K562 (cell line): ENCODE measurements at regions not wholly inside any gene's neighbourhood (a gene's known extent, or its start where the extent isn't known, plus 50 kb on each side); places are given as distances from the start of the nearest gene placed in this dataset.

ENCODE experiments used
- ATAC-seq: fragments of 200-7000 bp; cut with Tn5 transposase; 3 replicates; pipeline ENCODE4 v1.9.1; 2020; ENCODE audit warnings: moderate library complexity
- BruUV-seq: library from RNA; stranded (reverse); fragments of 400-500 nt; replicated peaks from 2 replicates; lab custom pipeline; 2021; lab: Mats Ljungman, UMichigan
- CTCF ChIA-PET: fragments of 300-600 bp; formaldehyde crosslinking; extraction: SDS; loops from one replicate; lab custom pipeline; 2021; ENCODE audit warnings: low intra/inter-chr PET ratio; lab: Yijun Ruan, JAX
- POLR2A ChIA-PET: fragments of 300-600, 350-650 bp; sonication (Branson Sonifier 250); formaldehyde crosslinking; extraction: SDS; loops from one replicate; lab custom pipeline; 2021; ENCODE audit warnings: antibody characterized with exemption, inconsistent platforms; lab: Yijun Ruan, JAX
- DNase-seq, 4 experiments: peaks; one replicate each; pipeline versions ENCODE4 v3.0.0 to v3.0.0-alpha.2; 2011 to 2018; ENCODE audit warnings: low spot score in 3 of 4, mixed read lengths in 3 of 4; ENCODE audit errors: extremely low read depth in 1 of 4
- FAIRE-seq: peaks from 2 replicates; lab custom pipeline; 2011; peaks lifted over from hg19 to GRCh38; lab: Jason Lieb, UNC
- H2AFZ ChIP-seq: 2 replicates; pipeline ENCODE4 v1.6.0; 2011; ENCODE audit warnings: low read depth, low read length, control low read depth, inconsistent platforms
- H3K27ac ChIP-seq: fragments of 200-600 bp; 3 replicates; pipeline ENCODE4 v1.8.0; 2011; ENCODE audit warnings: low read depth, mild to moderate bottlenecking, control low read depth, inconsistent platforms, low read length, moderate library complexity, mixed read lengths; ENCODE audit errors: extremely low read depth
- H3K27me3 ChIP-seq, 2 experiments: fragments of 300-600 bp in 1 of 2; 2 replicates in 1 of 2; 3 replicates in 1 of 2; pipeline versions ENCODE4 v1.6.0 to v1.8.0; 2011; ENCODE audit warnings: inconsistent platforms in 2 of 2, low read length in 2 of 2, mild to moderate bottlenecking in 1 of 2, mixed read lengths in 1 of 2, moderate library complexity in 1 of 2; ENCODE audit not compliant: control insufficient read depth in 2 of 2, insufficient read depth in 2 of 2
- H3K36me3 ChIP-seq: fragments of 300-600 bp; 3 replicates; pipeline ENCODE4 v1.8.0; 2011; ENCODE audit warnings: mild to moderate bottlenecking, low read length, inconsistent platforms; ENCODE audit not compliant: control insufficient read depth, insufficient read depth
- H3K4me1 ChIP-seq, 2 experiments: fragments of 200-600 bp in 1 of 2; replicated peaks in 1 of 2; 2 replicates in 1 of 2; 3 replicates in 1 of 2; pipeline versions ENCODE4 v1.5.1 to v1.8.0; 2011; ENCODE audit warnings: inconsistent platforms in 2 of 2, low read length in 2 of 2, mild to moderate bottlenecking in 1 of 2, mixed read lengths in 1 of 2, moderate library complexity in 1 of 2; ENCODE audit not compliant: control insufficient read depth in 2 of 2, insufficient read depth in 2 of 2
- H3K4me2 ChIP-seq: 2 replicates; pipeline ENCODE4 v1.6.1; 2011; ENCODE audit warnings: low read length, control low read depth, inconsistent platforms, mixed read lengths; ENCODE audit not compliant: insufficient read depth
- H3K4me3 ChIP-seq: fragments of 200-600 bp; sonication (generic), shearing (Covaris generic); 2 replicates; pipeline ENCODE4 v1.5.1; 2016; ENCODE audit warnings: control low read depth, inconsistent platforms
- H3K79me2 ChIP-seq: fragments of 200-600 bp; 3 replicates; pipeline ENCODE4 v1.8.0; 2011; ENCODE audit warnings: low read length, inconsistent platforms; ENCODE audit not compliant: control insufficient read depth, insufficient read depth
- H3K9ac ChIP-seq, 2 experiments: 2 replicates each; pipeline versions ENCODE4 v1.6.0 to v1.6.1; 2011; ENCODE audit warnings: low read depth in 2 of 2, low read length in 2 of 2, control low read depth in 1 of 2, inconsistent platforms in 1 of 2, mild to moderate bottlenecking in 1 of 2, mixed read lengths in 1 of 2; ENCODE audit not compliant: insufficient read depth in 1 of 2
- H3K9me1 ChIP-seq: one replicate; pipeline ENCODE4 v1.6.0; 2011; ENCODE audit warnings: inconsistent platforms, mild to moderate bottlenecking, low read length, moderate library complexity; ENCODE audit not compliant: control insufficient read depth, insufficient read depth
- H3K9me3 ChIP-seq: replicated peaks from 2 replicates; pipeline ENCODE4 v1.5.1; 2011; ENCODE audit warnings: low read depth, low read length, inconsistent platforms; ENCODE audit not compliant: control insufficient read depth, insufficient read depth
- H4K20me1 ChIP-seq: replicated peaks from 2 replicates; pipeline ENCODE4 v1.6.1; 2011; ENCODE audit warnings: low read length, inconsistent platforms, mixed read lengths; ENCODE audit not compliant: control insufficient read depth, insufficient read depth
- CCNT2 ChIP-seq: IDR thresholded peaks from 2 replicates; pipeline ENCODE4 v1.6.1; 2011; ENCODE audit warnings: borderline replicate concordance, low read depth, mild to moderate bottlenecking, moderate library complexity, mixed read lengths, low read length; ENCODE audit not compliant: insufficient read length; ENCODE audit errors: extremely low read depth
- ESRRB ChIP-seq: fragments of 250-450 bp; sonication (Bioruptor Pico); IDR thresholded peaks from 2 replicates; pipeline ENCODE4 v1.5.0; 2020; ENCODE audit warnings: mild to moderate bottlenecking, moderate library complexity, borderline replicate concordance
- NFE2 ChIP-seq: IDR thresholded peaks from 2 replicates; pipeline ENCODE4 v1.6.1; 2014; ENCODE audit warnings: antibody characterized with exemption, low read depth
- ZBTB49 ChIP-seq: sonication (generic); formaldehyde crosslinking; IDR thresholded peaks from 2 replicates; pipeline ENCODE4 v1.8.0; 2022; ENCODE audit warnings: missing genetic modification reagents, mild to moderate bottlenecking, borderline replicate concordance
- ZNF444 ChIP-seq: fragments of 250-450 bp; sonication (Bioruptor Pico); IDR thresholded peaks from 2 replicates; pipeline ENCODE4 v1.4.0; 2020; ENCODE audit warnings: mild to moderate bottlenecking, moderate library complexity
- WGBS: fragments of 100-300 bp; shearing (Covaris generic); methylation state at CpG from one replicate; pipeline ENCODE4 v1.1.6; 2016; ENCODE audit warnings: low coverage, mixed read lengths; ENCODE audit not compliant: insufficient coverage; ENCODE audit errors: missing lambda C conversion rate; 5-methylcytosine and 5-hydroxymethylcytosine counted together
- in situ Hi-C: fragments of 300-500 bp; cut with MboI; formaldehyde crosslinking; loops from 4 replicates; pipeline ENCODE4 v1.15.0; 2018; ENCODE audit warnings: inconsistent platforms, mixed read lengths
- intact Hi-C: fragments of 100-400 bp; cut with micrococcal nuclease; formaldehyde crosslinking; loops from 2 replicates; pipeline ENCODE4 v1.14.2; 2022

DNA sequence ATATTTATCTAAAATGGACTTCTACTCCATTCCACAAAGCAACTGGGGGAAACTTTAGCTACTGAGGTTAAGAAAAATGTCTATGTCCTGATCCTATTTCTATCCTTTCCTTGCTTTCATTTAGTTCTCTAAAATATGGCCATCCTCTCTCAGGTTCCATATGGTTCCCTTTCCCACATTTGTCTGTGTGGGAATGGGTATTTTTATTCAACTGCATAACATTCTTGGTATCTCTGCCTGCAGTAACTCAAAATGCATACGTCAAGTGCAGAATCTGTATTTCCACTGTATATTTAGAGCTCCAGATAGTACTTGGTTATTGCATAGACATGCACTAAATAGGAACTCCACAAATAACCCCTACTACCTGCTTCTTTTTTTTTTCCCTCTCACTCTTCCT, 130.6 kb upstream of the BTG1 start:
- BruUV-seq, result no TSS peak
- CTCF ChIA-PET, result no interaction called here

More for the DNA sequence above, 130.6 kb upstream of the BTG1 start:
- Histone ChIP-seq H3K27ac (no peak overlapping the region), H3K4me3 (no peak overlapping the region), H3K9me3 (no peaks in the 10 kb centered on the region), H4K20me1 (no peaks in the 10 kb centered on the region), H3K79me2 (no peaks in the 10 kb centered on the region), H3K4me1 (peaks cover 0 to 8% of the 10 kb centered on the region in 2 experiments; a peak in 3 of 5 replicates), H2AFZ (no peak overlapping the region), H3K4me2 (no peak overlapping the region), H3K9ac (no peak overlapping the region), H3K9me1 (no peaks in the 10 kb centered on the region), H3K27me3 (no peaks in the 10 kb centered on the region), H3K36me3 (no peaks in the 10 kb centered on the region)
- FAIRE-seq (no peak), DNase-seq (no peak), ATAC-seq (no peak)
- intact Hi-C loops (no loop called here), in situ Hi-C loops (no loop called here)
- no peak for TF ChIP-seq CCNT2
- TF ChIP-seq NFE2, result no peak
- TF ChIP-seq ZBTB49 (CRISPR knock-in tag), result no peak
- no peak for TF ChIP-seq ESRRB (CRISPR knock-in tag)
- no peak for TF ChIP-seq ZNF444 (CRISPR knock-in tag)
- POLR2A ChIA-PET, result interaction anchor here (0.6 to 1.2 kb wide), 3 partner anchors 12 to 128 kb away, joined by 3 to 5 read pairs (median 4); no protein-coding TSS in a partner anchor
- whole genome bisulfite sequencing, result 41% methylated on average over 1 of the region's 1 CpG
